Fibroblast of villous mesenchyme (primary cell): ENCODE measurements at regions not wholly inside any gene's neighbourhood (a gene's known extent, or its start where the extent isn't known, plus 50 kb on each side); places are given as distances from the start of the nearest gene placed in this dataset.

ENCODE experiments used
- DNase-seq: peaks from one replicate; pipeline ENCODE4 v3.0.0-alpha.2; 2010; ENCODE audit warnings: low read depth
- H3K4me3 ChIP-seq: 2 replicates; pipeline ENCODE4 v1.5.1; 2011; ENCODE audit warnings: low read depth, mild to moderate bottlenecking, low read length
- CTCF ChIP-seq: IDR thresholded peaks from 2 replicates; pipeline ENCODE4 v1.5.1; 2012; ENCODE audit warnings: low read depth, mild to moderate bottlenecking, low read length; ENCODE audit not compliant: insufficient read depth

GRCh38 chr6:141165002-141165665 lies 967.6 kb upstream of the GJE1 start:
- H3K4me3 ChIP-seq, result no peak overlapping the region
- no peak for TF ChIP-seq CTCF
- DNase-seq, result no peak

- DNase-seq, result peak; percentile 81
- H3K4me3 ChIP-seq, result no peak overlapping the region
- no peak for TF ChIP-seq CTCF
These were observed 968.5 kb upstream of the GJE1 start for GRCh38 chr6:141164042-141164743.

GRCh38 chr6:141163107-141163506 lies 969.6 kb upstream of the GJE1 start:
- no peak for DNase-seq
- H3K4me3 ChIP-seq, result no peak overlapping the region
- TF ChIP-seq CTCF, result no peak

GRCh38 chr6:141158740-141159139 lies 974.0 kb upstream of the GJE1 start:
- no peak for TF ChIP-seq CTCF
- peak; percentile 76 for DNase-seq
- no peak overlapping the region for H3K4me3 ChIP-seq

GRCh38 chr6:141153563-141153962 lies 979.2 kb upstream of the GJE1 start:
- no peak overlapping the region for H3K4me3 ChIP-seq
- no peak for DNase-seq
- TF ChIP-seq CTCF, result no peak

- TF ChIP-seq CTCF, result no peak
- H3K4me3 ChIP-seq, result no peak overlapping the region
- peak; percentile 30 for DNase-seq
These were observed 979.8 kb upstream of the GJE1 start for GRCh38 chr6:141152951-141153350.
